ENCODE measurements at regions not wholly inside any gene's neighbourhood (a gene's known extent, or its start where the extent isn't known, plus 50 kb on each side); places are given as distances from the start of the nearest gene placed in this dataset.

DNA sequence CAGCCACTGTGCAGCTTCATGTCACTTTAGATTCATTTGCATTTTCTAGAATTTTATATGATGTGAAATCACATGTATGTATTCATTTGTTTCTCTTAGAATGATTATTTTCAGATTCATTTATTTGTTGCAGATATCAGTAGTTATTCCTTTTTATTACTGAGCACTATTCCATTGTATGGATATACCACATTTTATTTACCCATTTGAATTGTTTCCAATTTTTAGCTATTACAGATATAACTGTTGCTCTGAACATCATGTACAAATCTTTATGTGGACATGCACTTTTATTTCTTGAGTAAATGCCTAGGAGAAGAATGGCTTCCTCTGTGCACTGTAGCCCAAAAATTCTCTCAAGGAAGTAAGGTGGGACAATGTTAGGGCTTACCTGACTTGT, 767.8 kb upstream of the FANCL start:
- no peaks in the 10 kb centered on the region for H3K4me1 ChIP-seq (ENCODE audit: low read depth)
- H3K4me3 ChIP-seq: no peak overlapping the region
- no peaks in the 10 kb centered on the region for H3K27me3 ChIP-seq
- H3K36me3 ChIP-seq: no peaks in the 10 kb centered on the region
- TF ChIP-seq, protein P1, sequence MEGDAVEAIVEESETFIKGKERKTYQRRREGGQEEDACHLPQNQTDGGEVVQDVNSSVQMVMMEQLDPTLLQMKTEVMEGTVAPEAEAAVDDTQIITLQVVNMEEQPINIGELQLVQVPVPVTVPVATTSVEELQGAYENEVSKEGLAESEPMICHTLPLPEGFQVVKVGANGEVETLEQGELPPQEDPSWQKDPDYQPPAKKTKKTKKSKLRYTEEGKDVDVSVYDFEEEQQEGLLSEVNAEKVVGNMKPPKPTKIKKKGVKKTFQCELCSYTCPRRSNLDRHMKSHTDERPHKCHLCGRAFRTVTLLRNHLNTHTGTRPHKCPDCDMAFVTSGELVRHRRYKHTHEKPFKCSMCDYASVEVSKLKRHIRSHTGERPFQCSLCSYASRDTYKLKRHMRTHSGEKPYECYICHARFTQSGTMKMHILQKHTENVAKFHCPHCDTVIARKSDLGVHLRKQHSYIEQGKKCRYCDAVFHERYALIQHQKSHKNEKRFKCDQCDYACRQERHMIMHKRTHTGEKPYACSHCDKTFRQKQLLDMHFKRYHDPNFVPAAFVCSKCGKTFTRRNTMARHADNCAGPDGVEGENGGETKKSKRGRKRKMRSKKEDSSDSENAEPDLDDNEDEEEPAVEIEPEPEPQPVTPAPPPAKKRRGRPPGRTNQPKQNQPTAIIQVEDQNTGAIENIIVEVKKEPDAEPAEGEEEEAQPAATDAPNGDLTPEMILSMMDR (IDR thresholded peaks at IDR 0.05; ENCODE audit: low read depth, low read length): no peak
- DNase-seq (ENCODE audit: low read depth in 1 of 2, low spot score in 1 of 2): no peak
- no peak overlapping the region for H3K27ac ChIP-seq
- no peaks in the 10 kb centered on the region for H3K9me3 ChIP-seq (ENCODE audit: low read depth)

DNA sequence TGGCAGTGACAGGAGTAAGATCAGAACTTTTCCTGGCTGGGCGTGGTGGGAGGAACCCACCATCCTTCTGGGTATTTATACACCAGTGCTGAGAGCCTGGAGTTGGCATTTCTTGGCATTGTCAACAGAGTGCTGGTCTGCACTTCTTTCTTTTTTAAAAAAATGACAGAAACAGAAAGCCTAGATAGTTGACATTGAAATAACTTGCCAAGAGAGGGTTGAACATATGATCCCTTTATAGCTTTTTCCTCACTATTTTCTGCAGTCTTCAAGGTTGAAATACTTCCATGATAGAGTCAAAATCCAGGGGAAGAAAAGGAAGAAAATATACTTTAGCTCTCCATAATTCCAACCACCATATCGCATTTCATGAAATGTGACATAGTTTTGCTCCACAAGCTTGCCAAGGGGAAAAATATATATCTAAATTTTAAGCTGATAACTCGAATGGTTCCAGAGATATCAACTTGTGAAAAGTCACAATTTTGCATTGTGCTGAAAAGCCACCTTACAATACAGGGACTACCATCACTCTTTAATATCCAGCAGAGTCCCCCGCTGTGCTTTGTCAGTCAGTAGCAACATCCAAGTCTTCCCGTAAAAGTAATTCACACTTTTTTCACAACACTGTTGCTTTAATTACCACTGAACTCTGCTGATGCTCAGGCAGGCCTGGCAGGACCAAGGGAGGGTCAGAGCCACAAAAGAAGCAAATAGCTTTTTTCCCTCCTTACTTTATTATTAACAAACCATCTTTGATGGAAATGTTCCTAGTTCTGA, 764.9 kb upstream of the FANCL start:
- no peak overlapping the region for H3K4me3 ChIP-seq
- H3K9me3 ChIP-seq (ENCODE audit: low read depth): no peaks in the 10 kb centered on the region
- no peaks in the 10 kb centered on the region for H3K36me3 ChIP-seq
- H3K4me1 ChIP-seq (ENCODE audit: low read depth): no peaks in the 10 kb centered on the region
- H3K27ac ChIP-seq: no peak overlapping the region
- DNase-seq (ENCODE audit: low read depth in 1 of 2, low spot score in 1 of 2): no peak
- TF ChIP-seq, protein P1 (IDR thresholded peaks at IDR 0.05; ENCODE audit: low read depth, low read length): no peak
- no peaks in the 10 kb centered on the region for H3K27me3 ChIP-seq

DNA sequence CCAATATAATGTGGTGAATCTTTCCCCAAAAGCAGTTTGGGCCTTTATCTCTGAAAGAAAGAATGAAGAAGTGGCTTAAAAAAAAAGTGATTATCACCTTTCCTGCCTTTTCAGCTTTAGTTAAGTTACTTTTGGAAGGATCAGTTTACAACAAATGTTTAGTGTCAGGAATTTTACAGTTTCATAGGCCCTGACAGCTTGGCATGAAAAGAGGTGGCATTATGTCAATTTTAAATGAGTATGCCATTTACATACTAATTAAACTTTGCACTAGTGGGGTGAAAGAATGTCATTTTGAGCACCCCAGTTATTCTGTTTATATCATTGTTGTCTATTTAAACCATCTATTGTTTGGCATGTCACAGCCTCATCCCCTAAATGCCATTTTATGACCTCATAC, 763.5 kb upstream of the FANCL start:
- no peak for DNase-seq (ENCODE audit: low read depth in 1 of 2, low spot score in 1 of 2)
- Histone ChIP-seq H3K9me3 (ENCODE audit: low read depth) (no peaks in the 10 kb centered on the region), H3K4me3 (no peak overlapping the region), H3K27ac (no peak overlapping the region), H3K4me1 (ENCODE audit: low read depth) (no peaks in the 10 kb centered on the region), H3K36me3 (no peaks in the 10 kb centered on the region), H3K27me3 (no peaks in the 10 kb centered on the region)
- TF ChIP-seq, protein P1 (IDR thresholded peaks at IDR 0.05; ENCODE audit: low read depth, low read length): no peak

DNA sequence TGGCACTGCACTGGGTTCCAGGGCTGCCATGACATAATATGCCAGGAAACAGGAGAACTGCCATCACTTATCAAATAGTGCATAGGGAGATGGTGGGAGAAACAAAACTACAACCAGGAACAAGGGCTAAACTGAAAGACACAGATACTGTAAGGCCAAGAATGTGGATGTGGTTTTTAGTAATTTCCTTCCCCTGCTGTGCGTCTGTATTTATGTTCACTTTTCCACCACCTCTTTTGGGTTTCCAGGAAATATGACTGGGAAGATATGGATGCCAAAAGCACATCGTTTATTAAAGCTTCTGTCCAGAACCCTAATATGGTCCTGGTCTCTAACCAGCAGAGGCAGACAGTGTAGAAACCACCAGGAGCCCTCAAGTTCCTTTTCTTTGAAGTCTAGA, 759.7 kb upstream of the FANCL start:
- DNase-seq (ENCODE audit: low read depth in 1 of 2, low spot score in 1 of 2): no peak
- no peaks in the 10 kb centered on the region for H3K9me3 ChIP-seq (ENCODE audit: low read depth)
- no peaks in the 10 kb centered on the region for H3K4me1 ChIP-seq (ENCODE audit: low read depth)
- no peak overlapping the region for H3K27ac ChIP-seq
- H3K4me3 ChIP-seq: no peak overlapping the region
- H3K27me3 ChIP-seq: no peaks in the 10 kb centered on the region
- TF ChIP-seq, protein P1 (IDR thresholded peaks at IDR 0.05; ENCODE audit: low read depth, low read length): no peak
- H3K36me3 ChIP-seq: no peaks in the 10 kb centered on the region

DNA sequence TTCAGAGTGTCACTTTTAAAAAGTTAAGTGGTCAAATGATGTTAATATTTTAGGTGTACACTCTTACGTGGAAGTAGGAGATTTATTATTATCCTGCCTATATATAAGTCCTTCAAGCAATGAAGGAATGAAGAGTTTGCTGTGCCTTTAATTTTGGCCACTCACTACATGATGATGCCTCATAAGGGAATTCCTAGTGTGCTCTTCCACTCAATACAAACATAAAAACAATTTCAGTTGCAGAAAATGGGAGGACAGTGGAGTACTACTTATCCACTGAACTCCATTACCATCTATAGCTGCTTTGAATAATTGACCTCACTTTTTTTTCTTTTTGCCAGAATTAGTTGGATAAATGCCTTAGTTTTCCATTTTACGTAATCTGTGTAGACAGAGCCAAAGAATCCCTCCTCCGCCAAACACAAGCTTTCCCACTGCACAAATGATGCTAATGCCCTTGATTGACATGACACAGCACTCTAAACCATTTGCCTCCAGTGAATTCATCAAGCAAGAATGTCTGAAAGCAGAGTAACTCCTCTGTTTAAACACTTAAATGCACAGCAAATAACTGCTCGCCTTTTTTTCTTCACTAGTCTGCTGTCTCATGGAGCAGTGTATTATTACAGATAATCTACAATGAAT, 751.1 kb upstream of the FANCL start:
- Histone ChIP-seq H3K27me3 (no peaks in the 10 kb centered on the region), H3K36me3 (no peaks in the 10 kb centered on the region), H3K4me3 (no peak overlapping the region), H3K4me1 (ENCODE audit: low read depth) (no peaks in the 10 kb centered on the region), H3K9me3 (ENCODE audit: low read depth) (no peaks in the 10 kb centered on the region), H3K27ac (no peak overlapping the region)
- no peak for DNase-seq (ENCODE audit: low read depth in 1 of 2, low spot score in 1 of 2)
- TF ChIP-seq, protein P1 (IDR thresholded peaks at IDR 0.05; ENCODE audit: low read depth, low read length): no peak
